GM12878 (cell line): ENCODE measurements at regions not wholly inside any gene's neighbourhood (a gene's known extent, or its start where the extent isn't known, plus 50 kb on each side); places are given as distances from the start of the nearest gene placed in this dataset.

Source experiments
- ATAC-seq: fragments of 200-7000 bp; cut with Tn5 transposase; 3 replicates; pipeline ENCODE4 v1.9.1; 2020; ENCODE audit warnings: mild to moderate bottlenecking, moderate library complexity
- BruUV-seq: library from RNA; stranded (reverse); fragments of 400-500 nt; replicated peaks from 2 replicates; lab custom pipeline; 2021; lab: Mats Ljungman, UMichigan
- CTCF ChIA-PET: fragments of 300-600 bp; sonication (Branson Sonifier 250); formaldehyde crosslinking; extraction: SDS; loops from one replicate; lab custom pipeline; 2021; ENCODE audit warnings: inconsistent platforms; lab: Yijun Ruan, JAX
- POLR2A ChIA-PET: fragments of 350-600 bp; formaldehyde crosslinking; extraction: SDS; loops from one replicate; lab custom pipeline; 2021; ENCODE audit warnings: inconsistent platforms; lab: Charles Lee
- RAD21 ChIA-PET: fragments of 300-600 bp; sonication (Branson Sonifier 250); formaldehyde crosslinking; loops from one replicate; lab custom pipeline; 2023; ENCODE audit warnings: antibody characterized with exemption; ENCODE audit not compliant: unreplicated experiment; lab: Charles Lee
- SMC1A ChIA-PET: fragments of 300-600 bp; sonication (Branson Sonifier 250); formaldehyde crosslinking; loops from one replicate; lab custom pipeline; 2023; ENCODE audit not compliant: unreplicated experiment, uncharacterized antibody; lab: Charles Lee
- DNase-seq: peaks from one replicate; pipeline ENCODE4 v3.0.0-alpha.2; 2011; ENCODE audit warnings: low read depth, low spot score
- FAIRE-seq: peaks from 3 replicates; lab custom pipeline; 2011; peaks lifted over from hg19 to GRCh38; lab: Jason Lieb, UNC
- H2AFZ ChIP-seq: 2 replicates; pipeline ENCODE4 v1.6.0; 2011; ENCODE audit warnings: low read depth, low read length, control low read depth; ENCODE audit not compliant: control insufficient read depth
- H3K27ac ChIP-seq: 2 replicates; pipeline ENCODE4 v1.5.1; 2011; ENCODE audit warnings: control low read depth; ENCODE audit not compliant: control insufficient read depth, insufficient read depth
- H3K27me3 ChIP-seq, 2 experiments: replicated peaks in 1 of 2; 2 replicates each; pipeline versions ENCODE4 v1.6.0 to v1.6.1; 2011; ENCODE audit warnings: low read length in 1 of 2; ENCODE audit not compliant: control insufficient read depth in 2 of 2, insufficient read depth in 2 of 2
- H3K36me3 ChIP-seq, 2 experiments: 2 replicates each; pipeline ENCODE4 v1.5.1; 2011; ENCODE audit warnings: low read length in 1 of 2; ENCODE audit not compliant: control insufficient read depth in 2 of 2, insufficient read depth in 2 of 2
- H3K4me1 ChIP-seq: 2 replicates; pipeline ENCODE4 v1.6.1; 2011; ENCODE audit warnings: mild to moderate bottlenecking, low read length, moderate library complexity, mixed read lengths; ENCODE audit not compliant: control insufficient read depth, insufficient read depth
- H3K4me2 ChIP-seq: 2 replicates; pipeline ENCODE4 v1.6.0; 2011; ENCODE audit warnings: control low read depth; ENCODE audit not compliant: control insufficient read depth, insufficient read depth
- H3K4me3 ChIP-seq: fragments of 200-600 bp; sonication (generic); 2 replicates; pipeline ENCODE4 v1.5.1; 2016
- H3K79me2 ChIP-seq: 2 replicates; pipeline ENCODE4 v1.6.0; 2011; ENCODE audit warnings: low read length; ENCODE audit not compliant: control insufficient read depth, insufficient read depth
- H3K9ac ChIP-seq: 2 replicates; pipeline ENCODE4 v1.8.0; 2011; ENCODE audit warnings: low read length, control low read depth, mixed read lengths; ENCODE audit not compliant: control insufficient read depth, insufficient read depth
- H3K9me3 ChIP-seq: replicated peaks from 3 replicates; pipeline ENCODE4 v1.5.1; 2011; ENCODE audit warnings: mild to moderate bottlenecking, low read length; ENCODE audit not compliant: control insufficient read depth, insufficient read depth
- H4K20me1 ChIP-seq: 2 replicates; pipeline ENCODE4 v1.6.0; 2011; ENCODE audit not compliant: control insufficient read depth, insufficient read depth
- BCL11A ChIP-seq: IDR thresholded peaks from 2 replicates; pipeline ENCODE4 v1.6.1; 2011; ENCODE audit warnings: low read depth, low read length
- FOS ChIP-seq: IDR thresholded peaks from 3 replicates; pipeline ENCODE4 v1.6.1; 2011; ENCODE audit warnings: borderline replicate concordance; ENCODE audit not compliant: insufficient read length; ENCODE audit errors: extremely low read depth
- FOXK2 ChIP-seq: fragments of 450-650 bp; IDR thresholded peaks from 2 replicates; pipeline ENCODE4 v1.6.1; 2017; ENCODE audit warnings: mild to moderate bottlenecking, moderate library complexity
- HCFC1 ChIP-seq: fragments of 150-350 bp; IDR thresholded peaks from 2 replicates; pipeline ENCODE4 v1.6.1; 2014; ENCODE audit warnings: low read length
- IRF3 ChIP-seq: fragments of 450-650 bp; IDR thresholded peaks from 2 replicates; pipeline ENCODE4 v1.6.1; 2014; ENCODE audit warnings: mild to moderate bottlenecking
- IRF5 ChIP-seq: fragments of 450-650 bp; IDR thresholded peaks from 2 replicates; pipeline ENCODE4 v1.6.1; 2017; ENCODE audit warnings: borderline replicate concordance
- NR2C2 ChIP-seq: IDR thresholded peaks from 2 replicates; pipeline ENCODE4 v1.6.1; 2011; ENCODE audit warnings: borderline replicate concordance, low read depth; ENCODE audit not compliant: control insufficient read depth, insufficient read length
- PML ChIP-seq: IDR thresholded peaks from 2 replicates; pipeline ENCODE4 v1.6.1; 2012; ENCODE audit warnings: low read length, inconsistent platforms
- RCOR1 ChIP-seq: conservative IDR thresholded peaks from 2 replicates; pipeline ENCODE4 v1.6.1; 2012; ENCODE audit warnings: low read depth, low read length, improper control_type of control experiment
- RELB ChIP-seq: fragments of 450-650 bp; IDR thresholded peaks from 2 replicates; pipeline ENCODE4 v1.6.1; 2017; ENCODE audit warnings: low read depth, mild to moderate bottlenecking, moderate library complexity
- REST ChIP-seq: IDR thresholded peaks from 2 replicates; pipeline ENCODE4 v1.6.1; 2012; ENCODE audit warnings: mild to moderate bottlenecking, low read depth, low read length
- SP1 ChIP-seq: IDR thresholded peaks from one replicate; pipeline ENCODE4 v1.6.1; 2011; ENCODE audit warnings: low read depth, low read length
- STAT1 ChIP-seq: fragments of 450-650 bp; conservative IDR thresholded peaks from 2 replicates; pipeline ENCODE4 v1.6.1; 2014; ENCODE audit warnings: antibody characterized with exemption, mild to moderate bottlenecking
- TCF12 ChIP-seq: IDR thresholded peaks from 2 replicates; pipeline ENCODE4 v1.6.1; 2011; ENCODE audit warnings: low read depth, mild to moderate bottlenecking, low read length
- ZSCAN29 ChIP-seq: fragments of 450-650 bp; IDR thresholded peaks from 2 replicates; pipeline ENCODE4 v1.6.1; 2017; ENCODE audit warnings: mild to moderate bottlenecking, moderate library complexity
- WGBS: methylation state at CpG from one replicate; pipeline ENCODE4 v1.1.6; 2016; ENCODE audit warnings: low lambda C conversion rate; ENCODE audit not compliant: insufficient replicate concordance, insufficient coverage; ENCODE audit errors: missing lambda C conversion rate; 5-methylcytosine and 5-hydroxymethylcytosine counted together
- in situ Hi-C: fragments of 300-500 bp; cut with MboI; formaldehyde crosslinking; loops from 9 replicates; pipeline ENCODE4 v1.14.3; 2018; ENCODE audit warnings: mixed read lengths
- intact Hi-C: fragments of 100-400 bp; cut with micrococcal nuclease; formaldehyde crosslinking; loops from one replicate; pipeline ENCODE4 v1.14.2; 2022; ENCODE audit not compliant: unreplicated experiment

- 0% methylated on average over 1 of the region's 1 CpG for WGBS
- no peaks in the 10 kb centered on the region for H3K4me1 ChIP-seq
- in situ Hi-C loops (no loop called here), intact Hi-C loops (no loop called here)
- no peak for TF ChIP-seq BCL11A
- no peak for TF ChIP-seq HCFC1
- no peak for TF ChIP-seq FOS
- TF ChIP-seq IRF5 = no peak
- TF ChIP-seq ZSCAN29 = no peak
- TF ChIP-seq RELB = no peak
- TF ChIP-seq FOXK2 = no peak
- no peak for TF ChIP-seq IRF3
- no peak for TF ChIP-seq REST
- TF ChIP-seq NR2C2 = no peak
- TF ChIP-seq SP1 = no peak
- TF ChIP-seq RCOR1 = no peak
- no peak for TF ChIP-seq PML
- TF ChIP-seq TCF12 = no peak
- TF ChIP-seq STAT1 = no peak
- H3K9me3 ChIP-seq = no peaks in the 10 kb centered on the region
- no peak overlapping the region for H2AFZ ChIP-seq
- no peak for ATAC-seq
- no peak overlapping the region for H3K4me2 ChIP-seq
- H3K4me3 ChIP-seq = no peak overlapping the region
- CTCF ChIA-PET = interaction anchor here (1.0 kb wide), 1 partner anchor 18 kb away, joined by 3 read pairs; no protein-coding TSS in a partner anchor
- H3K27me3 ChIP-seq = no peaks in the 10 kb centered on the region
- no TSS peak for BruUV-seq
- no peaks in the 10 kb centered on the region for H3K79me2 ChIP-seq
- no peaks in the 10 kb centered on the region for H3K36me3 ChIP-seq
- no peak overlapping the region for H3K27ac ChIP-seq
- SMC1A ChIA-PET = no interaction called here
- FAIRE-seq = no peak
- RAD21 ChIA-PET = no interaction called here
- H4K20me1 ChIP-seq = no peaks in the 10 kb centered on the region
- POLR2A ChIA-PET = no interaction called here
- no peak overlapping the region for H3K9ac ChIP-seq
- no peak for DNase-seq
Observed at GRCh38 chr1:222189218-222189617, 358.7 kb downstream of the HHIPL2 start.
